ENCODE measurements at regions not wholly inside any gene's neighbourhood (a gene's known extent, or its start where the extent isn't known, plus 50 kb on each side); places are given as distances from the start of the nearest gene placed in this dataset.

DNA sequence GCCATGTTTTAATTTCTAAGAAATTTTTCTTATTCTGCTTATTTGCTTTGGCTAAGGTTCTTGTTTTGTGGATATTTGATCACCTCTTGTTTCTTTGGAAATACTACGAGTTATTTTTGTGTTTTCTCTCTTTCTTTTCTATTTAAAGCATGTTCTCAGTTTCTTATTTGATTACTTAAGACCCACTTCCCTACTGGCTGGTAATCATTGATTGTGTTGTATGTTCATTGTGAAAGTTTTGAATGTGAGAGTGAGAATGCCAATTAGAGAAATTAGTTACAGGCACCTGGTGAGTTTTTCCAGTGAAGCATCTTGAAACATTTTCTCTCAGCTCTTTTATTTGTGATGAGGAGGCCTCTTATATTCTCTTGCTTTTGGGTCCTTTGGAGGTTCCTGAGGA is 226.7 kb upstream of the MC4R start:
- TF ChIP-seq EZH2 (IDR thresholded peaks at IDR 0.05; ENCODE audit: borderline replicate concordance, low read depth, low read length, poor library complexity, severe bottlenecking) = no peak
- TF ChIP-seq, protein P1, sequence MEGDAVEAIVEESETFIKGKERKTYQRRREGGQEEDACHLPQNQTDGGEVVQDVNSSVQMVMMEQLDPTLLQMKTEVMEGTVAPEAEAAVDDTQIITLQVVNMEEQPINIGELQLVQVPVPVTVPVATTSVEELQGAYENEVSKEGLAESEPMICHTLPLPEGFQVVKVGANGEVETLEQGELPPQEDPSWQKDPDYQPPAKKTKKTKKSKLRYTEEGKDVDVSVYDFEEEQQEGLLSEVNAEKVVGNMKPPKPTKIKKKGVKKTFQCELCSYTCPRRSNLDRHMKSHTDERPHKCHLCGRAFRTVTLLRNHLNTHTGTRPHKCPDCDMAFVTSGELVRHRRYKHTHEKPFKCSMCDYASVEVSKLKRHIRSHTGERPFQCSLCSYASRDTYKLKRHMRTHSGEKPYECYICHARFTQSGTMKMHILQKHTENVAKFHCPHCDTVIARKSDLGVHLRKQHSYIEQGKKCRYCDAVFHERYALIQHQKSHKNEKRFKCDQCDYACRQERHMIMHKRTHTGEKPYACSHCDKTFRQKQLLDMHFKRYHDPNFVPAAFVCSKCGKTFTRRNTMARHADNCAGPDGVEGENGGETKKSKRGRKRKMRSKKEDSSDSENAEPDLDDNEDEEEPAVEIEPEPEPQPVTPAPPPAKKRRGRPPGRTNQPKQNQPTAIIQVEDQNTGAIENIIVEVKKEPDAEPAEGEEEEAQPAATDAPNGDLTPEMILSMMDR (conservative IDR thresholded peaks at IDR 0.05; ENCODE audit: low read depth, low read length) = no peak

All from A673 (cell line).